Body of pancreas (tissue), 4 donors: ENCODE measurements at regions not wholly inside any gene's neighbourhood (a gene's known extent, or its start where the extent isn't known, plus 50 kb on each side); places are given as distances from the start of the nearest gene placed in this dataset.

Experiments
- POLR2A ChIP-seq, 3 donors: fragments of 450-650 bp; IDR thresholded peaks; one replicate each; pipeline ENCODE4 v1.6.1; 2016; ENCODE audit warnings: antibody characterized with exemption in 3 of 3, mild to moderate bottlenecking in 2 of 3
- TF ChIP-seq, protein P1 (sequence below), 7 experiments: fragments of 450-650 bp in 4 of 7; fragments of 200-600 bp in 3 of 7; sonication (generic) in 3 of 7; IDR thresholded peaks; one replicate each; pipeline ENCODE4 v1.5.1; 2016 to 2019; ENCODE audit warnings: antibody characterized with exemption in 7 of 7

- TF ChIP-seq, protein P1, sequence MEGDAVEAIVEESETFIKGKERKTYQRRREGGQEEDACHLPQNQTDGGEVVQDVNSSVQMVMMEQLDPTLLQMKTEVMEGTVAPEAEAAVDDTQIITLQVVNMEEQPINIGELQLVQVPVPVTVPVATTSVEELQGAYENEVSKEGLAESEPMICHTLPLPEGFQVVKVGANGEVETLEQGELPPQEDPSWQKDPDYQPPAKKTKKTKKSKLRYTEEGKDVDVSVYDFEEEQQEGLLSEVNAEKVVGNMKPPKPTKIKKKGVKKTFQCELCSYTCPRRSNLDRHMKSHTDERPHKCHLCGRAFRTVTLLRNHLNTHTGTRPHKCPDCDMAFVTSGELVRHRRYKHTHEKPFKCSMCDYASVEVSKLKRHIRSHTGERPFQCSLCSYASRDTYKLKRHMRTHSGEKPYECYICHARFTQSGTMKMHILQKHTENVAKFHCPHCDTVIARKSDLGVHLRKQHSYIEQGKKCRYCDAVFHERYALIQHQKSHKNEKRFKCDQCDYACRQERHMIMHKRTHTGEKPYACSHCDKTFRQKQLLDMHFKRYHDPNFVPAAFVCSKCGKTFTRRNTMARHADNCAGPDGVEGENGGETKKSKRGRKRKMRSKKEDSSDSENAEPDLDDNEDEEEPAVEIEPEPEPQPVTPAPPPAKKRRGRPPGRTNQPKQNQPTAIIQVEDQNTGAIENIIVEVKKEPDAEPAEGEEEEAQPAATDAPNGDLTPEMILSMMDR (IDR thresholded peaks at IDR 0.05), result no peak
- no peak for TF ChIP-seq POLR2A (IDR thresholded peaks at IDR 0.05)
These were observed 91.6 kb upstream of the TANK start for GRCh38 chr2:161068670-161069069.
